ENCODE measurements at regions not wholly inside any gene's neighbourhood (a gene's known extent, or its start where the extent isn't known, plus 50 kb on each side); places are given as distances from the start of the nearest gene placed in this dataset.
"Not testable (repeated sequence)": the region's sequence is repeated elsewhere in the genome, so short reads cannot be mapped to it uniquely, and the experiment has no call there.

GRCh38 chr3:8356066-8356465 lies 145.6 kb upstream of the LMCD1 start:
- TF ChIP-seq, protein P1, sequence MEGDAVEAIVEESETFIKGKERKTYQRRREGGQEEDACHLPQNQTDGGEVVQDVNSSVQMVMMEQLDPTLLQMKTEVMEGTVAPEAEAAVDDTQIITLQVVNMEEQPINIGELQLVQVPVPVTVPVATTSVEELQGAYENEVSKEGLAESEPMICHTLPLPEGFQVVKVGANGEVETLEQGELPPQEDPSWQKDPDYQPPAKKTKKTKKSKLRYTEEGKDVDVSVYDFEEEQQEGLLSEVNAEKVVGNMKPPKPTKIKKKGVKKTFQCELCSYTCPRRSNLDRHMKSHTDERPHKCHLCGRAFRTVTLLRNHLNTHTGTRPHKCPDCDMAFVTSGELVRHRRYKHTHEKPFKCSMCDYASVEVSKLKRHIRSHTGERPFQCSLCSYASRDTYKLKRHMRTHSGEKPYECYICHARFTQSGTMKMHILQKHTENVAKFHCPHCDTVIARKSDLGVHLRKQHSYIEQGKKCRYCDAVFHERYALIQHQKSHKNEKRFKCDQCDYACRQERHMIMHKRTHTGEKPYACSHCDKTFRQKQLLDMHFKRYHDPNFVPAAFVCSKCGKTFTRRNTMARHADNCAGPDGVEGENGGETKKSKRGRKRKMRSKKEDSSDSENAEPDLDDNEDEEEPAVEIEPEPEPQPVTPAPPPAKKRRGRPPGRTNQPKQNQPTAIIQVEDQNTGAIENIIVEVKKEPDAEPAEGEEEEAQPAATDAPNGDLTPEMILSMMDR (IDR thresholded peaks at IDR 0.05): not testable (repeated sequence)
- not testable (repeated sequence) for TF ChIP-seq POLR2A (IDR thresholded peaks at IDR 0.05)
